Naive thymus-derived CD4-positive, alpha-beta T cell (primary cell): ENCODE measurements at regions not wholly inside any gene's neighbourhood (a gene's known extent, or its start where the extent isn't known, plus 50 kb on each side); places are given as distances from the start of the nearest gene placed in this dataset.
"Not testable (repeated sequence)": the region's sequence is repeated elsewhere in the genome, so short reads cannot be mapped to it uniquely, and the experiment has no call there.

Experiments used
- ATAC-seq: fragments of 150-1000 bp; cut with Tn5 transposase; 2 replicates; pipeline ENCODE4 v1.10.0; 2021; ENCODE audit warnings: mild to moderate bottlenecking, moderate library complexity
- CTCF ChIA-PET: fragments of 350-600 bp; sonication (Branson Sonifier 250); formaldehyde crosslinking; loops from one replicate; lab custom pipeline; 2021; ENCODE audit warnings: antibody characterized with exemption; lab: Charles Lee
- POLR2A ChIA-PET: fragments of 350-600 bp; sonication (Branson Sonifier 250); formaldehyde crosslinking; loops from one replicate; lab custom pipeline; 2021; ENCODE audit warnings: antibody characterized with exemption, inconsistent platforms; lab: Charles Lee
- DNase-seq, 9 donors: peaks; one replicate each; pipeline versions ENCODE4 v3.0.0 to v3.0.0-alpha.2; 2020 to 2022; ENCODE audit warnings: mixed read lengths in 1 of 9
- H3K27ac ChIP-seq: one replicate; pipeline ENCODE4 v1.7.0; 2013; ENCODE audit warnings: mild to moderate bottlenecking, low read depth, low read length, moderate library complexity
- H3K27me3 ChIP-seq, 2 donors: one replicate each; pipeline ENCODE4 v1.7.0; 2013; ENCODE audit warnings: low read length in 2 of 2, mild to moderate bottlenecking in 2 of 2, moderate library complexity in 2 of 2; ENCODE audit not compliant: control insufficient read depth in 2 of 2, insufficient read depth in 2 of 2
- H3K36me3 ChIP-seq, 3 experiments: 1 replicate in 2 of 3; 2 replicates in 1 of 3; pipeline ENCODE4 v1.7.0; 2013; ENCODE audit warnings: low read length in 3 of 3, mild to moderate bottlenecking in 3 of 3, moderate library complexity in 1 of 3; ENCODE audit not compliant: insufficient read depth in 3 of 3, control insufficient read depth in 2 of 3
- H3K4me1 ChIP-seq, 2 donors: one replicate each; pipeline ENCODE4 v1.7.0; 2013; ENCODE audit warnings: low read length in 2 of 2, mild to moderate bottlenecking in 2 of 2, moderate library complexity in 1 of 2; ENCODE audit not compliant: control insufficient read depth in 2 of 2, insufficient read depth in 2 of 2
- H3K4me3 ChIP-seq: 2 replicates; pipeline ENCODE4 v1.7.0; 2013; ENCODE audit warnings: mild to moderate bottlenecking, low read length
- H3K9me3 ChIP-seq, 3 experiments: 1 replicate in 2 of 3; 2 replicates in 1 of 3; pipeline ENCODE4 v1.7.0; 2013; ENCODE audit warnings: low read length in 3 of 3; ENCODE audit not compliant: control insufficient read depth in 2 of 3
- H3K27ac Mint-ChIP-seq, 9 donors: one replicate each; pipeline ENCODE4 v1.8.0; 2020 to 2022; ENCODE audit warnings: mixed read lengths in 9 of 9, mild to moderate bottlenecking in 8 of 9, moderate library complexity in 5 of 9, inconsistent platforms in 2 of 9
- H3K27me3 Mint-ChIP-seq, 5 donors: one replicate each; pipeline ENCODE4 v1.8.0; 2021 to 2022; ENCODE audit warnings: mixed read lengths in 5 of 5, mild to moderate bottlenecking in 1 of 5
- H3K36me3 Mint-ChIP-seq, 5 donors: one replicate each; pipeline ENCODE4 v1.8.0; 2020 to 2022; ENCODE audit warnings: mixed read lengths in 5 of 5, mild to moderate bottlenecking in 3 of 5, inconsistent platforms in 1 of 5
- H3K4me1 Mint-ChIP-seq, 7 donors: one replicate each; pipeline ENCODE4 v1.8.0; 2020 to 2022; ENCODE audit warnings: mixed read lengths in 7 of 7, mild to moderate bottlenecking in 3 of 7, inconsistent platforms in 1 of 7
- H3K4me3 Mint-ChIP-seq, 10 donors: one replicate each; pipeline ENCODE4 v1.8.0; 2020 to 2022; ENCODE audit warnings: mild to moderate bottlenecking in 10 of 10, mixed read lengths in 10 of 10, moderate library complexity in 6 of 10, inconsistent platforms in 2 of 10
- H3K9me3 Mint-ChIP-seq, 11 donors: one replicate each; pipeline ENCODE4 v1.8.0; 2020 to 2022; ENCODE audit warnings: mixed read lengths in 11 of 11, mild to moderate bottlenecking in 4 of 11, inconsistent platforms in 1 of 11, moderate library complexity in 1 of 11
- intact Hi-C, 2 donors: fragments of 100-400 bp; cut with micrococcal nuclease; formaldehyde crosslinking; loops; one replicate each; pipeline ENCODE4 v1.15.1; 2023

DNA sequence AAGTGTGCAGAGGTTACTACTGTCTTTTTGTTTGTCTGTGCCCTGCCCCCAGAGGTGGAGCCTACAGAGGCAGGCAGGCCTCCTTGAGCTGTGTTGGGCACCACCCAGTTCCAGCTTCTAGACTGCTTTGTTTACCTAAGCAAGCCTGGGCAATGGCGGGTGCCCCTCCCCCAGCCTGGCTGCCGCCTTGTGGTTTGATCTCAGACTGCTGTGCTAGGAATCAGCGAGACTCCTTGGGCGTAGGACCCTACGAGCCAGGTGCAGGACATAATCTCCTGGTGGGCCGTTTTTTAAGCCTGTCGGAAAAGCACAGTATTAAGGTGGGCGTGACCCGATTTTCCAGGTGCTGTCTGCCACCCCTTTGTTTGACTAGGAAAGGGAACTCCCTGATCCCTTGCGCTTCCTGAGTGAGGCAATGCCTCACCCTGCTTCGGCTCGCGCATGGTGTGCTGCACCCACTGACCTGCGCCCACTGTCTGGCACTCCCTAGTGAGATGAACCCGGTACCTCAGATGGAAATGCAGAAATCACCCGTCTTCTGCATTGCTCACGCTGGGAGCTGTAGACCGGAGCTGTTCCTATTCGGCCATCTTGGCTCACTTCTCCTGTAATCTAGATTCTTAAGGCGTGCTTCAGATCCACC, 365.7 kb downstream of the NEBL start:
- H3K4me1 ChIP-seq, H3K27ac Mint-ChIP-seq, CTCF ChIA-PET, H3K27ac ChIP-seq, H3K36me3 ChIP-seq, POLR2A ChIA-PET, DNase-seq, H3K4me1 Mint-ChIP-seq, intact Hi-C loops, H3K27me3 Mint-ChIP-seq, H3K36me3 Mint-ChIP-seq, H3K27me3 ChIP-seq, ATAC-seq, H3K9me3 ChIP-seq, H3K4me3 Mint-ChIP-seq, H3K4me3 ChIP-seq: not testable (repeated sequence)
- H3K9me3 Mint-ChIP-seq: peaks cover 2 to 39% (median 10%) of the 10 kb centered on the region in 11 donors

DNA sequence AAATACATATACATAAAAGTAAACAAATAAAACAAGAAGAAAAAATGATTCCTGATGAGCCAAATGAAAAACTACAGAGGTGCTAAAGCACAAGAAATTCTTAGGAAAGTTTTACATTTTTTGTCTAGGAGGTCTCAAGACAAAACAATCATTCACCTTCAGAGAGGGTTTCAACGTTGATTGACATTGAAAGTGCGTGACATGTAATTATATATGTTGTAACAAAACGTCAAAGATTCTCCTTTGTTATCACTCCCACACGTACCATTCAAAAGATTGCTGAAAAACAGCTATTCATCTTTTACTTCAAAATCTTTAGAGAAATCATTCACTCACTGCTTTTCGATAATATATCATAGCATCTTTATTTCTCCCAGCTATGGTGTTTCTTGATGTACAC, 375.9 kb downstream of the NEBL start:
- ChIA-PET POLR2A (no interaction called here), CTCF (no interaction called here)
- no peaks in the 10 kb centered on the region for H3K36me3 ChIP-seq
- Mint-ChIP-seq H3K4me1 (peaks cover 0 to 2% (median 0%) of the 10 kb centered on the region in 7 donors), H3K36me3 (no peaks in the 10 kb centered on the region), H3K4me3 (no peak overlapping the region), H3K27me3 (no peaks in the 10 kb centered on the region), H3K27ac (no peak overlapping the region), H3K9me3 (peaks cover 0 to 25% (median 4%) of the 10 kb centered on the region in 11 donors)
- no peak for DNase-seq
- H3K27me3 ChIP-seq: no peaks in the 10 kb centered on the region
- H3K9me3 ChIP-seq: no peaks in the 10 kb centered on the region
- no peak overlapping the region for H3K4me3 ChIP-seq
- H3K27ac ChIP-seq: no peak overlapping the region
- intact Hi-C loops: no loop called here
- no peak for ATAC-seq
- no peaks in the 10 kb centered on the region for H3K4me1 ChIP-seq

DNA sequence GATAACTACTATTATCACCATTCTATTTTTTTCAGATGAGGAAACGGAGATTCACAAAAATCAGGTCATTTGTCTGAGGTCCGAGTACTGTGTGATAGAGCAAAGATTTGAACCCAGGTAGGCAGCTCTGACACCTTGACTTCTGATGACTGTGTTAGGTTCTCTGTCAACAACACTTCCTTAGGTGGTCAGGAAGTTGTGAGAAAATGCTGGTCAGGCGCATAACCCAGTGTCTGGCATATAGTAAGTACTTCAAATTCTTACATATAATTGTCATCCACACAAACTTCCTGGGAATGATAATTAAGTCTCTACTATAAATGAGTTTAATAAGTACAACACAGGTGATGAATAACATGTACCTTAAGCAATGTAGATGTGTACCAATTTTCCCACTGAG, 381.5 kb downstream of the NEBL start:
- Mint-ChIP-seq H3K9me3 (peaks cover 0 to 13% (median 1%) of the 10 kb centered on the region in 11 donors), H3K27ac (no peak overlapping the region), H3K36me3 (no peaks in the 10 kb centered on the region), H3K4me3 (no peak overlapping the region), H3K27me3 (no peaks in the 10 kb centered on the region), H3K4me1 (peaks cover 0 to 3% (median 0%) of the 10 kb centered on the region in 7 donors)
- Histone ChIP-seq H3K27ac (no peak overlapping the region), H3K27me3 (no peaks in the 10 kb centered on the region), H3K4me1 (no peaks in the 10 kb centered on the region), H3K9me3 (no peaks in the 10 kb centered on the region), H3K36me3 (no peaks in the 10 kb centered on the region), H3K4me3 (no peak overlapping the region)
- ATAC-seq: no peak
- POLR2A ChIA-PET: no interaction called here
- CTCF ChIA-PET: no interaction called here
- DNase-seq: no peak
- intact Hi-C loops: no loop called here

DNA sequence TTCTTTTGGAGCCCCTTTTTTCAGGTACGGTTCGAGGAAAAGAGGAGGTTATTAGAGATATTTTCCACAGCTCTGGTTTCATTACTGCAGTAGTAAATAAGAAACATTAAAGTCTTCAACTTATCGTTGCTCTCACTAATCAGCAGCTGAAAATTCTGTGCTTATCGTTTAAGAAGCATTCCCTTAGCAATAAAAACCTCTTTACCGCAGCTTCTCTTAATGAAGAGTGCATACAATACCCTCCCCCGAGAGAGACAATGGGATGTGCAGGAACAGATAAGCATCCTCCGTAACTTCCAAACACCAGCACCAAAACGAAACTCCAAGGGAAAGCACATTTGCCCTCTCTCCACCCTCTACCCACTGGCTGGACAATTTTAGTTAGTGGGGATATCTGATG, 384.5 kb downstream of the NEBL start:
- Histone ChIP-seq H3K4me3 (no peak overlapping the region), H3K27ac (no peak overlapping the region), H3K4me1 (no peaks in the 10 kb centered on the region), H3K27me3 (no peaks in the 10 kb centered on the region), H3K9me3 (no peaks in the 10 kb centered on the region), H3K36me3 (no peaks in the 10 kb centered on the region)
- Mint-ChIP-seq H3K27ac (no peak overlapping the region), H3K9me3 (peaks cover 0 to 13% (median 2%) of the 10 kb centered on the region in 11 donors), H3K4me1 (peaks cover 0 to 3% (median 0%) of the 10 kb centered on the region in 7 donors), H3K27me3 (no peaks in the 10 kb centered on the region), H3K4me3 (no peak overlapping the region), H3K36me3 (no peaks in the 10 kb centered on the region)
- ATAC-seq: no peak
- DNase-seq: no peak
- intact Hi-C loops: no loop called here
- ChIA-PET POLR2A (no interaction called here), CTCF (no interaction called here)

DNA sequence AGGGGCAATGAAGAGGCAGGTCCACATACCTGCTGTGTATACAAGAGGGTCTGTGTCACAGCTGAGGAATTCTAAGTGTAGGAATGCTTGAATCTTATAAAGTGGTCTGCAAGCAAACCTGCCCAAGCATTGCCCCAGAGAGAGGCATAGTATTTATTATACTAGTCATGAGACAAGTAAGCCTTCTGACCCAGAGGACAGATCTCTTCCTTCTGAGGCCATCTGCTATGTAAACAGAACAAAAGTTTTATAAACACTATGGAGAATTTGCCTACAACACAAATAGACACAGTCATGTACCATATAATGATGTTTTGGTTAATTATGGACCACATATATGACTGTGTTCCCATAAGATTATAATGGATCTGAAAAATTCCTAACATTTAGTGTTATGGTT, 388.2 kb downstream of the NEBL start:
- CTCF ChIA-PET: no interaction called here
- peaks cover 0 to 11% (median 3%) of the 10 kb centered on the region in 11 donors for H3K9me3 Mint-ChIP-seq
- intact Hi-C loops: no loop called here
- no peak for DNase-seq
- POLR2A ChIA-PET: no interaction called here
- H3K4me3 Mint-ChIP-seq: no peak overlapping the region
- Histone ChIP-seq H3K27ac (no peak overlapping the region), H3K27me3 (no peaks in the 10 kb centered on the region), H3K9me3 (no peaks in the 10 kb centered on the region), H3K4me1 (no peaks in the 10 kb centered on the region), H3K36me3 (no peaks in the 10 kb centered on the region), H3K4me3 (no peak overlapping the region)
- no peaks in the 10 kb centered on the region for H3K27me3 Mint-ChIP-seq
- H3K4me1 Mint-ChIP-seq: no peaks in the 10 kb centered on the region
- no peak overlapping the region for H3K27ac Mint-ChIP-seq
- no peak for ATAC-seq
- H3K36me3 Mint-ChIP-seq: no peaks in the 10 kb centered on the region

DNA sequence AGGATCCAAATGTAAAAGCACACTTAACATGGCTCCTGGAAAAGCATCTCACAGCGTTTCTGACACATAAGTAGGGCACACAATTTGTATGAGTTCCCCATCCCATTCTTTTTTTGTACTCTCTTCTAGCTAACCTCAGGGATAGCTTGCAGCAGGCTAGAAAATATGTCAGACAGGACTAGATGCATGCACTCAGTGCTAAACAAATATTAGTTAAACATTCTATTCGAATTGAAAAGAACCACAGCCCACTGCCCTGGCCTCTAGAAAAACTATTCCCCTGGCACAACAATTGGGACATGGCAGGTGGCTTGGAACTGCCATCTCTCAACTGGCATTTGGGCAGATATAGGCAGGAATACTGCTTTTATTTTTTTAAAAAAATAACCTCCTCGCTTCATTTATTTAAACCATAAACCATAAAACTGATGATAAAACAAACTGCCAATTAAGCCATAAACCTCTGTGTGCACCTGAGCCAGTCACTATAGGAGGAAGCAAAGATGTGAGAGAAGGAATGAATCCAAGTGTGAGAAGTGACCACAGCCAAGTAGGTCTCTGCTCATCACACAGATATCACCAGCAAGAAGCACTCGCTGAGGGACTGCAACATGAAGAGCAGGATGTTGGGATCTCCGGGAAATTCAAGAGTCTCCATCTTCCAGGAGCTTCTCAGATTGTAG, 394.1 kb downstream of the NEBL start:
- no peak overlapping the region for H3K4me3 ChIP-seq
- no peaks in the 10 kb centered on the region for H3K36me3 Mint-ChIP-seq
- peaks cover 0 to 20% (median 12%) of the 10 kb centered on the region in 11 donors for H3K9me3 Mint-ChIP-seq
- ChIA-PET CTCF (no interaction called here), POLR2A (no interaction called here)
- no peak for DNase-seq
- H3K27ac Mint-ChIP-seq: no peak overlapping the region
- H3K4me1 Mint-ChIP-seq: no peaks in the 10 kb centered on the region
- H3K36me3 ChIP-seq: no peaks in the 10 kb centered on the region
- no peaks in the 10 kb centered on the region for H3K9me3 ChIP-seq
- H3K27ac ChIP-seq: no peak overlapping the region
- H3K4me1 ChIP-seq: no peaks in the 10 kb centered on the region
- no peak for ATAC-seq
- no peaks in the 10 kb centered on the region for H3K27me3 ChIP-seq
- H3K27me3 Mint-ChIP-seq: no peaks in the 10 kb centered on the region
- intact Hi-C loops: no loop called here
- no peak overlapping the region for H3K4me3 Mint-ChIP-seq

DNA sequence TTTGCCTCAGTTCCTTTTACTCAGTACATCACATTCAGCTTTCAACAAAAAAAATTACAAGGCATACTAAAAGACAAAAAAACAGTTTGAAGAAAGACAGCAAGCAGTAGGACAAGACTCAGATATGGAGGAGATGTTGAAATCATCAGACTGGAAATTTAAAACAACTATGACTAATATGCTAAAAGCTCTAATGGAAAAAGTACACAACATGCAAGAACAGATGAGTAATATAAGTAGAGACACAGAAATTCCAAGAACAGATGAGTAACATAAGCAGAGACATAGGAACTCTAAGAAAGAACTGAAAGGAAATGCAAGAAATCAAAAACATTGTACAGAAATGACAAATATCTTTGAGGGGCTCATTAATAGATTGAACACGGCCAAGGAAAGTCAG, 402.6 kb downstream of the NEBL start:
- Histone ChIP-seq H3K27me3 (no peaks in the 10 kb centered on the region), H3K36me3 (no peaks in the 10 kb centered on the region), H3K27ac (no peak overlapping the region), H3K4me1 (no peaks in the 10 kb centered on the region), H3K4me3 (no peak overlapping the region), H3K9me3 (no peaks in the 10 kb centered on the region)
- Mint-ChIP-seq H3K27me3 (no peaks in the 10 kb centered on the region), H3K4me1 (no peaks in the 10 kb centered on the region), H3K4me3 (no peak overlapping the region), H3K27ac (no peak overlapping the region), H3K36me3 (no peaks in the 10 kb centered on the region), H3K9me3 (peaks cover 0 to 33% (median 14%) of the 10 kb centered on the region in 11 donors)
- intact Hi-C loops: no loop called here
- POLR2A ChIA-PET: no interaction called here
- CTCF ChIA-PET: no interaction called here
- DNase-seq (no peak), ATAC-seq (no peak)
